Ascending aorta (tissue), 2 donors: ENCODE measurements at regions not wholly inside any gene's neighbourhood (a gene's known extent, or its start where the extent isn't known, plus 50 kb on each side); places are given as distances from the start of the nearest gene placed in this dataset.

Source experiments
- DNase-seq, 2 donors: peaks; one replicate each; pipeline ENCODE4 v3.0.0-alpha.2; 2019; ENCODE audit warnings: low spot score in 2 of 2
- H3K27ac ChIP-seq, 2 donors: fragments of 200-600 bp; sonication (generic); one replicate each; pipeline ENCODE4 v1.5.1; 2016 to 2017; ENCODE audit warnings: mild to moderate bottlenecking in 1 of 2
- H3K27me3 ChIP-seq: fragments of 200-600 bp; sonication (generic); one replicate; pipeline ENCODE4 v1.5.1; 2017
- H3K36me3 ChIP-seq, 2 donors: fragments of 200-600 bp; sonication (generic); one replicate each; pipeline ENCODE4 v1.5.1; 2016
- H3K4me1 ChIP-seq, 2 donors: fragments of 200-600 bp; sonication (generic); one replicate each; pipeline ENCODE4 v1.5.1; 2016 to 2017; ENCODE audit warnings: mild to moderate bottlenecking in 1 of 2
- H3K4me3 ChIP-seq, 2 donors: fragments of 200-600 bp; sonication (generic); one replicate each; pipeline ENCODE4 v1.5.1; 2016 to 2017; ENCODE audit warnings: mild to moderate bottlenecking in 1 of 2
- H3K9me3 ChIP-seq, 2 donors: fragments of 200-600 bp; sonication (generic); one replicate each; pipeline ENCODE4 v1.5.1; 2016
- CTCF ChIP-seq, 3 experiments: fragments of 200-600 bp in 2 of 3; fragments of 450-650 bp in 1 of 3; sonication (generic) in 2 of 3; IDR thresholded peaks; one replicate each; pipeline ENCODE4 v1.5.1; 2016 to 2019; ENCODE audit warnings: antibody characterized with exemption in 3 of 3, mild to moderate bottlenecking in 1 of 3, moderate library complexity in 1 of 3
- intact Hi-C: fragments of 100-400 bp; cut with DNase I; formaldehyde crosslinking; loops from one replicate; pipeline ENCODE4 v1.15.1; 2023

- intact Hi-C loops, result loop anchor here (2.0 to 10.0 kb wide), 3 partner anchors 42 to 318 kb away; partner anchors contain the start of genes UGP2 and VPS54
- DNase-seq, result no peak
- peaks cover 0 to 2% of the 10 kb centered on the region in 2 donors for H3K4me1 ChIP-seq
- H3K36me3 ChIP-seq, result no peaks in the 10 kb centered on the region
- H3K9me3 ChIP-seq, result no peaks in the 10 kb centered on the region
- no peak overlapping the region for H3K27ac ChIP-seq
- H3K27me3 ChIP-seq, result no peaks in the 10 kb centered on the region
- H3K4me3 ChIP-seq, result no peak overlapping the region
- no peak for TF ChIP-seq CTCF (IDR thresholded peaks at IDR 0.05)
These were observed 107.7 kb downstream of the MDH1 start for GRCh38 chr2:63696496-63696895.

GRCh38 chr2:63697160-63697559, 108.4 kb downstream of the MDH1 start:
- H3K4me3 ChIP-seq, result no peak overlapping the region
- no peaks in the 10 kb centered on the region for H3K9me3 ChIP-seq
- no peaks in the 10 kb centered on the region for H3K36me3 ChIP-seq
- H3K27ac ChIP-seq, result no peak overlapping the region
- no peaks in the 10 kb centered on the region for H3K27me3 ChIP-seq
- intact Hi-C loops, result loop anchor here (2.0 to 10.0 kb wide), 3 partner anchors 42 to 318 kb away; partner anchors contain the start of genes UGP2 and VPS54
- TF ChIP-seq CTCF (IDR thresholded peaks at IDR 0.05), result no peak
- no peak for DNase-seq
- peaks cover 0 to 2% of the 10 kb centered on the region in 2 donors for H3K4me1 ChIP-seq

GRCh38 chr2:63698786-63699548, 110.2 kb downstream of the MDH1 start:
- Histone ChIP-seq H3K36me3 (no peaks in the 10 kb centered on the region), H3K27me3 (no peaks in the 10 kb centered on the region), H3K4me1 (peaks cover 0 to 2% of the 10 kb centered on the region in 2 donors), H3K27ac (peak overlapping the region; percentile 54 to 68), H3K9me3 (no peaks in the 10 kb centered on the region), H3K4me3 (no peak overlapping the region)
- peak; percentile 26 to 88 for DNase-seq
- TF ChIP-seq CTCF (IDR thresholded peaks at IDR 0.05), result peak; percentile 40 to 61 (median 45)
- intact Hi-C loops, result loop anchor here (2.0 to 10.0 kb wide), 3 partner anchors 64 to 316 kb away; partner anchors contain the start of genes UGP2 and VPS54

- no peaks in the 10 kb centered on the region for H3K9me3 ChIP-seq
- DNase-seq, result no peak
- intact Hi-C loops, result loop anchor here (2.0 to 10.0 kb wide), 3 partner anchors 63 to 315 kb away; partner anchors contain the start of genes UGP2 and VPS54
- no peak overlapping the region for H3K4me3 ChIP-seq
- H3K36me3 ChIP-seq, result no peaks in the 10 kb centered on the region
- peak overlapping the region; percentile 36 to 54 for H3K27ac ChIP-seq
- no peak for TF ChIP-seq CTCF (IDR thresholded peaks at IDR 0.05)
- peaks cover 0 to 2% of the 10 kb centered on the region in 2 donors for H3K4me1 ChIP-seq
- no peaks in the 10 kb centered on the region for H3K27me3 ChIP-seq
These were observed 110.7 kb downstream of the MDH1 start for GRCh38 chr2:63699549-63699839.

- H3K27me3 ChIP-seq, result no peaks in the 10 kb centered on the region
- peaks cover 0 to 2% of the 10 kb centered on the region in 2 donors for H3K4me1 ChIP-seq
- no peaks in the 10 kb centered on the region for H3K9me3 ChIP-seq
- no peak overlapping the region for H3K4me3 ChIP-seq
- intact Hi-C loops, result no loop called here
- H3K27ac ChIP-seq, result no peak overlapping the region
- no peak for TF ChIP-seq CTCF (IDR thresholded peaks at IDR 0.05)
- DNase-seq, result no peak
- no peaks in the 10 kb centered on the region for H3K36me3 ChIP-seq
These were observed 111.5 kb downstream of the MDH1 start for GRCh38 chr2:63700271-63700670.
